ENCODE measurements at regions not wholly inside any gene's neighbourhood (a gene's known extent, or its start where the extent isn't known, plus 50 kb on each side); places are given as distances from the start of the nearest gene placed in this dataset.

DNA sequence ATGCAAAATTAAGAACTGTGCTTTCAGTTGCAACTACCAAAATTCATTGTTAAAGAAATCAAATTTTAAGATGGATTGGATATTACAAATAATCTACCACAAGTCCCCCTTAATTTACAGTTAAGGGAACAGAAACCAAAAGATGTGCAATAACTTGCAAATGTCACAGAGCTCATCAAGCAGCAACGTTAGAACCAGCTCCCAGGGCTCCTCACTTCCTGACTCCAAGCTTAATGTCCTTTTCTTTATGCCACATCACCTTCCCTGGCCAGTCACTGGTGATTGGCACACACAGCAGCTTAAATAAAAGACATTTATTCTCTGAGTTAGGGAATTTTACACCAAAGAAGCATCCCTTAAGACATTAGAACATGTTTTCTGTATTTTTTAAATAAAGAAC, 159.7 kb downstream of the RSL24D1 start:
- no peak overlapping the region for H2BK120ac ChIP-seq (ENCODE audit: low read depth, low read length)
- no peak overlapping the region for H2BK12ac ChIP-seq (ENCODE audit: low read length)
- H4K91ac ChIP-seq (ENCODE audit: low read depth, low read length, poor library complexity): no peak overlapping the region
- WGBS, 2 donors (ENCODE audit: extremely low coverage in 2 of 2, insufficient read length in 2 of 2, insufficient replicate concordance in 1 of 2): no CpG with 5 or more reads among the region's 1 CpG
- no peak overlapping the region for H2AFZ ChIP-seq (ENCODE audit: low read length)
- no peak overlapping the region for H3K14ac ChIP-seq (ENCODE audit: low read length)
- H3K9me3 ChIP-seq (replicated peaks in 1 of 2; ENCODE audit: control insufficient read depth in 2 of 2, insufficient read depth in 1 of 2, low read depth in 1 of 2, low read length in 2 of 2): no peaks in the 10 kb centered on the region
- no peaks in the 10 kb centered on the region for H3K79me1 ChIP-seq (ENCODE audit: low read depth, low read length)
- DNase-seq (ENCODE audit: low spot score): no peak
- no peak overlapping the region for H3K4me3 ChIP-seq (ENCODE audit: low read length in 2 of 2)
- H4K8ac ChIP-seq (ENCODE audit: low read depth, low read length): no peak overlapping the region
- no peaks in the 10 kb centered on the region for H3K27me3 ChIP-seq (ENCODE audit: control insufficient read depth in 3 of 3, insufficient read depth in 3 of 3, low read depth in 1 of 3, low read length in 3 of 3)
- H3K4ac ChIP-seq (ENCODE audit: low read length): no peak overlapping the region
- H3K23ac ChIP-seq (ENCODE audit: low read depth, low read length, poor library complexity): no peak overlapping the region
- H3K9ac ChIP-seq (ENCODE audit: low read depth, low read length, poor library complexity): no peak overlapping the region
- no peaks in the 10 kb centered on the region for H3K36me3 ChIP-seq (replicated peaks in 1 of 2; ENCODE audit: control insufficient read depth in 2 of 2, insufficient read depth in 2 of 2, low read length in 2 of 2)
- no peak overlapping the region for H2BK15ac ChIP-seq (ENCODE audit: low read length)
- H2BK5ac ChIP-seq (ENCODE audit: low read length): no peak overlapping the region
- H2AK5ac ChIP-seq (ENCODE audit: low read depth, low read length): no peak overlapping the region
- H3K18ac ChIP-seq (ENCODE audit: low read length): no peak overlapping the region
- no peaks in the 10 kb centered on the region for H3K4me1 ChIP-seq (ENCODE audit: control insufficient read depth in 2 of 2, insufficient read depth in 1 of 2, low read depth in 1 of 2, low read length in 2 of 2)
- no peak overlapping the region for H3K4me2 ChIP-seq (ENCODE audit: insufficient read depth, low read length, poor library complexity, severe bottlenecking)
- H3K27ac ChIP-seq (replicated peaks; ENCODE audit: low read length): no peak overlapping the region

DNA sequence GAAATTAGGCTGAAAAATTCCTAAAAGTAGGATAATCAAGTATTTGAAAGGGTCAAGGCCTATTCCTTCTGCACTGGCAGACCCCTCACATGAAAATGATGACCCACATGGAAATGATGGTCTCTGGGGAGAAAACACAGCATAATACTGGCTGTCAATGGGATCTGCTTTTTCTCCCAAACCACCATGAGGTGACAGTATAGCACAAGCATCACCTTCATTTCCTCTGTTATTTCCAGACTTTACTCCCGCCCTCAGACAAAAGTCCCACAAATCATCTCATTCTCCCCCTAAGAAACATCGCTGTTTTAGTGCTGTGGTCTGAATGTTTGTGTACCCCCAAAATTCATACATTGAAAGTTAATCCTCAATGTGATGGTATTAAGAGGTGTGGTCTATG, 161.0 kb downstream of the RSL24D1 start:
- Histone ChIP-seq H2BK15ac (ENCODE audit: low read length) (no peak overlapping the region), H3K9ac (ENCODE audit: low read depth, low read length, poor library complexity) (no peak overlapping the region), H3K27me3 (ENCODE audit: control insufficient read depth in 3 of 3, insufficient read depth in 3 of 3, low read depth in 1 of 3, low read length in 3 of 3) (no peaks in the 10 kb centered on the region), H4K91ac (ENCODE audit: low read depth, low read length, poor library complexity) (no peak overlapping the region), H2BK12ac (ENCODE audit: low read length) (no peak overlapping the region), H3K4me1 (ENCODE audit: control insufficient read depth in 2 of 2, insufficient read depth in 1 of 2, low read depth in 1 of 2, low read length in 2 of 2) (no peaks in the 10 kb centered on the region), H2AFZ (ENCODE audit: low read length) (no peak overlapping the region), H3K4ac (ENCODE audit: low read length) (no peak overlapping the region), H3K36me3 (replicated peaks in 1 of 2; ENCODE audit: control insufficient read depth in 2 of 2, insufficient read depth in 2 of 2, low read length in 2 of 2) (no peaks in the 10 kb centered on the region), H3K14ac (ENCODE audit: low read length) (no peak overlapping the region), H3K4me2 (ENCODE audit: insufficient read depth, low read length, poor library complexity, severe bottlenecking) (no peak overlapping the region), H2BK120ac (ENCODE audit: low read depth, low read length) (no peak overlapping the region), H3K79me1 (ENCODE audit: low read depth, low read length) (no peaks in the 10 kb centered on the region), H3K18ac (ENCODE audit: low read length) (no peak overlapping the region), H3K4me3 (ENCODE audit: low read length in 2 of 2) (no peak overlapping the region), H2AK5ac (ENCODE audit: low read depth, low read length) (no peak overlapping the region), H4K8ac (ENCODE audit: low read depth, low read length) (no peak overlapping the region), H2BK5ac (ENCODE audit: low read length) (no peak overlapping the region), H3K27ac (replicated peaks; ENCODE audit: low read length) (no peak overlapping the region), H3K9me3 (replicated peaks in 1 of 2; ENCODE audit: control insufficient read depth in 2 of 2, insufficient read depth in 1 of 2, low read depth in 1 of 2, low read length in 2 of 2) (no peaks in the 10 kb centered on the region), H3K23ac (ENCODE audit: low read depth, low read length, poor library complexity) (no peak overlapping the region)
- no CpG with 5 or more reads among the region's 2 CpGs for whole genome bisulfite sequencing, 2 donors (ENCODE audit: extremely low coverage in 2 of 2, insufficient read length in 2 of 2, insufficient replicate concordance in 1 of 2)
- no peak for DNase-seq (ENCODE audit: low spot score)

DNA sequence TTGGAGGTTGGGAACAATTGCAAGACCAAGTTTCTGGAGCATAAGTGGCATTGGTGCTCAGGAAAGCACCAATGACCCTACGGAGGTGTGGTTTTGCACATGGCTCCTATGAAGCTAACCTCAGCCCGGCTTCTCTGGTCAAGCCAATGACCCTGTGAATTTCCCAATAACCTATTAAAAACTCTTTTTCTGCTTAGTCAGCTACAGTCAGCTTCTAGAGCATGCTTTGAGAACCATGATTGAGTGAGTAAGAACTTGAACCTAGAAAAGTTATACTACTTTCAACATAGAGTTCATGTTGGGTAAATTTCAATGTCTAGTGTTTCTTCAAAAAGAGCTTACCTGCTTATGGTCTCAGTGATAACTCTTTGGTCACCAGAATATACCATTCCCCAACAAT, 163.2 kb downstream of the RSL24D1 start:
- no CpG with 5 or more reads among the region's 2 CpGs for WGBS, 2 donors (ENCODE audit: extremely low coverage in 2 of 2, insufficient read length in 2 of 2, insufficient replicate concordance in 1 of 2)
- Histone ChIP-seq H3K4me3 (ENCODE audit: low read length in 2 of 2) (no peak overlapping the region), H2AFZ (ENCODE audit: low read length) (no peak overlapping the region), H3K23ac (ENCODE audit: low read depth, low read length, poor library complexity) (no peak overlapping the region), H4K8ac (ENCODE audit: low read depth, low read length) (no peak overlapping the region), H2BK120ac (ENCODE audit: low read depth, low read length) (no peak overlapping the region), H2AK5ac (ENCODE audit: low read depth, low read length) (no peak overlapping the region), H3K27ac (replicated peaks; ENCODE audit: low read length) (no peak overlapping the region), H3K4me1 (ENCODE audit: control insufficient read depth in 2 of 2, insufficient read depth in 1 of 2, low read depth in 1 of 2, low read length in 2 of 2) (no peaks in the 10 kb centered on the region), H3K14ac (ENCODE audit: low read length) (no peak overlapping the region), H3K9ac (ENCODE audit: low read depth, low read length, poor library complexity) (no peak overlapping the region), H3K27me3 (ENCODE audit: control insufficient read depth in 3 of 3, insufficient read depth in 3 of 3, low read depth in 1 of 3, low read length in 3 of 3) (no peaks in the 10 kb centered on the region), H3K9me3 (replicated peaks in 1 of 2; ENCODE audit: control insufficient read depth in 2 of 2, insufficient read depth in 1 of 2, low read depth in 1 of 2, low read length in 2 of 2) (no peaks in the 10 kb centered on the region), H3K4me2 (ENCODE audit: insufficient read depth, low read length, poor library complexity, severe bottlenecking) (no peak overlapping the region), H3K4ac (ENCODE audit: low read length) (no peak overlapping the region), H3K79me1 (ENCODE audit: low read depth, low read length) (no peaks in the 10 kb centered on the region), H3K36me3 (replicated peaks in 1 of 2; ENCODE audit: control insufficient read depth in 2 of 2, insufficient read depth in 2 of 2, low read length in 2 of 2) (no peaks in the 10 kb centered on the region), H2BK5ac (ENCODE audit: low read length) (no peak overlapping the region), H2BK15ac (ENCODE audit: low read length) (no peak overlapping the region), H3K18ac (ENCODE audit: low read length) (no peak overlapping the region), H4K91ac (ENCODE audit: low read depth, low read length, poor library complexity) (no peak overlapping the region), H2BK12ac (ENCODE audit: low read length) (no peak overlapping the region)
- no peak for DNase-seq (ENCODE audit: low spot score)

DNA sequence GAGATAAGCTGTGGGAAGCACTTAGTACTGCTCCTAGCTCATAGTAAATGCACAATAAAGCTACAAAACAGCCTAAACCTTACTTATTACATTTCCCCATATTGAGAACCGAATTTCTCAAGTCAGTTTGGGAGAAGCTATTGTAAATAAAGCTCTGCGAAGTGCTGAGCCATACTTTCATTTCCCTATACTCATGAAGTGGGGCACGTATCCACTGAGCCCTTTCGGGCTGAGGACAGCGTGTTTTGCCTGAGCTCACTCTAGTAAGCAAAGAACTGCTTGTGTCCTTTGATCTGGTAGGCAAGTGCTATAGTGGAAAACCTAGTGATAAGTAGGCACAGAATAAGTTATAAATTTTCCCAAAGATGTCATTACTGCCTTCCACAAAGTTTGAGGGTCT, 165.0 kb downstream of the RSL24D1 start:
- no peaks in the 10 kb centered on the region for H3K36me3 ChIP-seq (replicated peaks in 1 of 2; ENCODE audit: control insufficient read depth in 2 of 2, insufficient read depth in 2 of 2, low read length in 2 of 2)
- DNase-seq (ENCODE audit: low spot score): no peak
- H3K27ac ChIP-seq (replicated peaks; ENCODE audit: low read length): no peak overlapping the region
- H2AK5ac ChIP-seq (ENCODE audit: low read depth, low read length): no peak overlapping the region
- H4K8ac ChIP-seq (ENCODE audit: low read depth, low read length): no peak overlapping the region
- H3K9ac ChIP-seq (ENCODE audit: low read depth, low read length, poor library complexity): no peak overlapping the region
- no peaks in the 10 kb centered on the region for H3K9me3 ChIP-seq (replicated peaks in 1 of 2; ENCODE audit: control insufficient read depth in 2 of 2, insufficient read depth in 1 of 2, low read depth in 1 of 2, low read length in 2 of 2)
- H2BK120ac ChIP-seq (ENCODE audit: low read depth, low read length): no peak overlapping the region
- no peak overlapping the region for H4K91ac ChIP-seq (ENCODE audit: low read depth, low read length, poor library complexity)
- no peak overlapping the region for H3K23ac ChIP-seq (ENCODE audit: low read depth, low read length, poor library complexity)
- H3K18ac ChIP-seq (ENCODE audit: low read length): no peak overlapping the region
- no peak overlapping the region for H3K4ac ChIP-seq (ENCODE audit: low read length)
- no peak overlapping the region for H3K4me3 ChIP-seq (ENCODE audit: low read length in 2 of 2)
- no peaks in the 10 kb centered on the region for H3K27me3 ChIP-seq (ENCODE audit: control insufficient read depth in 3 of 3, insufficient read depth in 3 of 3, low read depth in 1 of 3, low read length in 3 of 3)
- H2BK12ac ChIP-seq (ENCODE audit: low read length): no peak overlapping the region
- H2BK15ac ChIP-seq (ENCODE audit: low read length): no peak overlapping the region
- WGBS, 2 donors (ENCODE audit: extremely low coverage in 2 of 2, insufficient read length in 2 of 2, insufficient replicate concordance in 1 of 2): no CpG with 5 or more reads among the region's 5 CpGs
- no peak overlapping the region for H2BK5ac ChIP-seq (ENCODE audit: low read length)
- H3K14ac ChIP-seq (ENCODE audit: low read length): no peak overlapping the region
- H3K4me2 ChIP-seq (ENCODE audit: insufficient read depth, low read length, poor library complexity, severe bottlenecking): no peak overlapping the region
- H3K79me1 ChIP-seq (ENCODE audit: low read depth, low read length): no peaks in the 10 kb centered on the region
- no peak overlapping the region for H2AFZ ChIP-seq (ENCODE audit: low read length)
- H3K4me1 ChIP-seq (ENCODE audit: control insufficient read depth in 2 of 2, insufficient read depth in 1 of 2, low read depth in 1 of 2, low read length in 2 of 2): no peaks in the 10 kb centered on the region

Measured in neuronal stem cell (in vitro differentiated cells).